ENCODE measurements at regions not wholly inside any gene's neighbourhood (a gene's known extent, or its start where the extent isn't known, plus 50 kb on each side); places are given as distances from the start of the nearest gene placed in this dataset.

GRCh38 chr9:86893811-86894490, 53.4 kb downstream of the GAS1 start:
- no peak for DNase-seq

GRCh38 chr9:86892576-86892975, 54.7 kb downstream of the GAS1 start:
- no peak for DNase-seq

GRCh38 chr9:86891886-86892437, 55.3 kb downstream of the GAS1 start:
- DNase-seq, result no peak

GRCh38 chr9:86891091-86891490, 56.2 kb downstream of the GAS1 start:
- no peak for DNase-seq

- no peak for DNase-seq
Measured at GRCh38 chr9:86885232-86885631, 62.1 kb downstream of the GAS1 start.

GRCh38 chr9:86876621-86877196, 70.6 kb downstream of the GAS1 start:
- DNase-seq, result no peak

- no peak for DNase-seq
Measured at GRCh38 chr9:86868616-86869015, 78.7 kb downstream of the GAS1 start.

GRCh38 chr9:86867804-86868313, 79.4 kb downstream of the GAS1 start:
- no peak for DNase-seq

- DNase-seq, result no peak
Measured at GRCh38 chr9:86865952-86866351, 81.4 kb downstream of the GAS1 start.

GRCh38 chr9:86860006-86860405, 87.3 kb downstream of the GAS1 start:
- DNase-seq, result no peak

- no peak for DNase-seq
Measured at GRCh38 chr9:86859056-86859455, 88.2 kb downstream of the GAS1 start.

- DNase-seq, result no peak
Measured at GRCh38 chr9:86858009-86858408, 89.3 kb downstream of the GAS1 start.

GRCh38 chr9:86856259-86856658, 91.0 kb downstream of the GAS1 start:
- no peak for DNase-seq

- DNase-seq, result peak; percentile 62
Measured at GRCh38 chr9:86854898-86855523, 92.3 kb downstream of the GAS1 start.

- DNase-seq, result no peak
Measured at GRCh38 chr9:86846656-86847055, 100.7 kb downstream of the GAS1 start.

- no peak for DNase-seq
Measured at GRCh38 chr9:86843206-86843605, 104.1 kb downstream of the GAS1 start.

- DNase-seq, result no peak
Measured at GRCh38 chr9:86842573-86842972, 104.7 kb downstream of the GAS1 start.

GRCh38 chr9:86839522-86839921, 107.8 kb downstream of the GAS1 start:
- no peak for DNase-seq

- no peak for DNase-seq
Measured at GRCh38 chr9:86838519-86839497, 108.5 kb downstream of the GAS1 start.

- no peak for DNase-seq
Measured at GRCh38 chr9:86837345-86837744, 110.0 kb downstream of the GAS1 start.

GRCh38 chr9:86836797-86837196, 110.5 kb downstream of the GAS1 start:
- DNase-seq, result no peak

GRCh38 chr9:86836266-86836665, 111.0 kb downstream of the GAS1 start:
- no peak for DNase-seq

Data from right kidney (tissue), 1 donor.